IMR-90 (cell line): ENCODE measurements at regions not wholly inside any gene's neighbourhood (a gene's known extent, or its start where the extent isn't known, plus 50 kb on each side); places are given as distances from the start of the nearest gene placed in this dataset.

Source experiments
- ATAC-seq: fragments of 200-7000 bp; cut with Tn5 transposase; 2 replicates; pipeline ENCODE4 v1.9.1; 2020; ENCODE audit warnings: low read depth, mild to moderate bottlenecking, moderate library complexity
- BruUV-seq: library from RNA; stranded (reverse); fragments of 400-500 nt; replicated peaks from 2 replicates; lab custom pipeline; 2021; lab: Mats Ljungman, UMichigan
- CTCF ChIA-PET: fragments of 300-600 bp; formaldehyde crosslinking; extraction: SDS; loops from one replicate; lab custom pipeline; 2021; ENCODE audit warnings: antibody characterized with exemption; lab: Yijun Ruan, JAX
- POLR2A ChIA-PET: fragments of 300-600 bp; sonication (Branson Sonifier 250); formaldehyde crosslinking; loops from one replicate; lab custom pipeline; 2022; ENCODE audit warnings: antibody characterized with exemption; ENCODE audit not compliant: unreplicated experiment; lab: Charles Lee
- DNase-seq: peaks from one replicate; pipeline ENCODE4 v3.0.0; 2013
- H2AFZ ChIP-seq: replicated peaks from 2 replicates; pipeline ENCODE3; 2013; ENCODE audit warnings: low read length, mild to moderate bottlenecking; ENCODE audit not compliant: poor library complexity
- H2AK5ac ChIP-seq: 2 replicates; pipeline ENCODE4 v1.6.1; 2013; ENCODE audit warnings: low read depth, low read length, inconsistent platforms
- H2AK9ac ChIP-seq: replicated peaks from 2 replicates; pipeline ENCODE3; 2013; ENCODE audit warnings: mild to moderate bottlenecking, low read depth, low read length, moderate library complexity; ENCODE audit not compliant: poor library complexity
- H2BK120ac ChIP-seq: 2 replicates; pipeline ENCODE4 v1.6.1; 2013; ENCODE audit warnings: low read depth, low read length, inconsistent platforms
- H2BK15ac ChIP-seq: 3 replicates; pipeline ENCODE4 v1.6.1; 2013; ENCODE audit warnings: low read depth, low read length, inconsistent platforms
- H2BK20ac ChIP-seq: 2 replicates; pipeline ENCODE4 v1.6.1; 2013; ENCODE audit warnings: low read depth, mild to moderate bottlenecking, inconsistent platforms, low read length, moderate library complexity
- H2BK5ac ChIP-seq: 2 replicates; pipeline ENCODE4 v1.6.1; 2013; ENCODE audit warnings: mild to moderate bottlenecking, low read depth, low read length, inconsistent platforms; ENCODE audit not compliant: poor library complexity, severe bottlenecking
- H3K14ac ChIP-seq: replicated peaks from 2 replicates; pipeline ENCODE4 v1.6.1; 2013; ENCODE audit warnings: low read depth, low read length, inconsistent platforms
- H3K18ac ChIP-seq: 2 replicates; pipeline ENCODE4 v1.6.1; 2013; ENCODE audit warnings: low read depth, low read length, control low read depth
- H3K23ac ChIP-seq: 2 replicates; pipeline ENCODE4 v1.6.1; 2013; ENCODE audit warnings: low read depth, low read length, inconsistent platforms
- H3K27ac ChIP-seq: 2 replicates; pipeline ENCODE4 v1.5.1; 2013; ENCODE audit warnings: mild to moderate bottlenecking, control low read depth, low read length; ENCODE audit not compliant: insufficient read depth
- H3K27me3 ChIP-seq: 2 replicates; pipeline ENCODE4 v1.6.1; 2013; ENCODE audit warnings: low read length; ENCODE audit not compliant: control insufficient read depth, insufficient read depth
- H3K36me3 ChIP-seq: 2 replicates; pipeline ENCODE4 v1.6.1; 2013; ENCODE audit warnings: low read length, mixed read lengths; ENCODE audit not compliant: control insufficient read depth, insufficient read depth
- H3K4ac ChIP-seq: 2 replicates; pipeline ENCODE4 v1.6.1; 2013; ENCODE audit warnings: low read depth, low read length, inconsistent platforms
- H3K4me1 ChIP-seq: 2 replicates; pipeline ENCODE4 v1.6.1; 2013; ENCODE audit warnings: low read length, mixed read lengths; ENCODE audit not compliant: control insufficient read depth, insufficient read depth
- H3K4me2 ChIP-seq: 2 replicates; pipeline ENCODE4 v1.6.1; 2013; ENCODE audit warnings: low read depth, mild to moderate bottlenecking, control low read depth, low read length, moderate library complexity
- H3K4me3 ChIP-seq: 2 replicates; pipeline ENCODE4 v1.5.1; 2013; ENCODE audit warnings: low read depth, mild to moderate bottlenecking, control low read depth, low read length, moderate library complexity; ENCODE audit not compliant: insufficient read depth
- H3K56ac ChIP-seq: 2 replicates; pipeline ENCODE4 v1.6.1; 2013; ENCODE audit warnings: low read length, inconsistent platforms; ENCODE audit not compliant: insufficient read depth; ENCODE audit errors: extremely low read depth
- H3K79me1 ChIP-seq, 2 experiments: 2 replicates each; pipeline ENCODE4 v1.6.1; 2013; ENCODE audit warnings: low read length in 2 of 2, inconsistent platforms in 1 of 2, low read depth in 1 of 2
- H3K9ac ChIP-seq: 2 replicates; pipeline ENCODE4 v1.6.1; 2013; ENCODE audit warnings: low read depth, low read length, control low read depth
- H3K9me1 ChIP-seq: 2 replicates; pipeline ENCODE4 v1.6.1; 2013; ENCODE audit warnings: low read length, inconsistent platforms; ENCODE audit not compliant: insufficient read depth
- H3K9me3 ChIP-seq: 2 replicates; pipeline ENCODE4 v1.6.1; 2013; ENCODE audit warnings: low read length; ENCODE audit not compliant: control insufficient read depth, insufficient read depth
- H4K20me1 ChIP-seq: 2 replicates; pipeline ENCODE4 v1.6.1; 2013; ENCODE audit warnings: low read length, inconsistent platforms; ENCODE audit not compliant: insufficient read depth
- H4K5ac ChIP-seq: 2 replicates; pipeline ENCODE4 v1.6.1; 2013; ENCODE audit warnings: mild to moderate bottlenecking, low read depth, low read length, control low read depth
- H4K8ac ChIP-seq, 2 experiments: 2 replicates each; pipeline ENCODE4 v1.6.1; 2013; ENCODE audit warnings: low read depth in 2 of 2, low read length in 2 of 2, control low read depth in 1 of 2, inconsistent platforms in 1 of 2
- H4K91ac ChIP-seq: 2 replicates; pipeline ENCODE4 v1.6.1; 2013; ENCODE audit warnings: low read depth, low read length, inconsistent platforms; ENCODE audit not compliant: insufficient read depth
- MAZ ChIP-seq: IDR thresholded peaks from 2 replicates; pipeline ENCODE4 v1.6.1; 2012; ENCODE audit warnings: low read depth, mild to moderate bottlenecking, low read length, improper control_type of control experiment, moderate library complexity, borderline replicate concordance
- RAD21 ChIP-seq: IDR thresholded peaks from 2 replicates; pipeline ENCODE4 v1.6.1; 2012; ENCODE audit warnings: low read length, improper control_type of control experiment
- RCOR1 ChIP-seq: IDR thresholded peaks from 2 replicates; pipeline ENCODE4 v1.6.1; 2012; ENCODE audit warnings: mild to moderate bottlenecking, low read length, improper control_type of control experiment; ENCODE audit not compliant: insufficient replicate concordance
- WGBS, 2 experiments: methylation state at CpG; one replicate each; pipeline versions ENCODE4 v1.1.5 to v1.1.7; 2013; ENCODE audit warnings: missing lambda C conversion rate in 2 of 2; ENCODE audit not compliant: insufficient read length in 1 of 2; ENCODE audit errors: extremely low coverage in 2 of 2; 5-methylcytosine and 5-hydroxymethylcytosine counted together
- dilution Hi-C: fragments of 300-500 bp; cut with HindIII; formaldehyde crosslinking; loops from one replicate; pipeline ENCODE4 v1.14.3; 2018; ENCODE audit warnings: low sequenced_read_pairs; ENCODE audit not compliant: unreplicated experiment
- in situ Hi-C: fragments of 300-500 bp; cut with MboI; formaldehyde crosslinking; loops from 3 replicates; pipeline ENCODE4 v1.14.3; 2019; ENCODE audit warnings: low sequenced_read_pairs, inconsistent platforms, mixed read lengths
- intact Hi-C: fragments of 100-400 bp; cut with micrococcal nuclease; formaldehyde crosslinking; loops from 2 replicates; pipeline ENCODE4 v1.10.0; 2022
- TF ChIP-seq, protein P1 (sequence below): fragments of 150-350 bp; IDR thresholded peaks from 2 replicates; pipeline ENCODE4 v1.6.1; 2016; ENCODE audit warnings: low read depth, mild to moderate bottlenecking, low read length, moderate library complexity, borderline replicate concordance

DNA sequence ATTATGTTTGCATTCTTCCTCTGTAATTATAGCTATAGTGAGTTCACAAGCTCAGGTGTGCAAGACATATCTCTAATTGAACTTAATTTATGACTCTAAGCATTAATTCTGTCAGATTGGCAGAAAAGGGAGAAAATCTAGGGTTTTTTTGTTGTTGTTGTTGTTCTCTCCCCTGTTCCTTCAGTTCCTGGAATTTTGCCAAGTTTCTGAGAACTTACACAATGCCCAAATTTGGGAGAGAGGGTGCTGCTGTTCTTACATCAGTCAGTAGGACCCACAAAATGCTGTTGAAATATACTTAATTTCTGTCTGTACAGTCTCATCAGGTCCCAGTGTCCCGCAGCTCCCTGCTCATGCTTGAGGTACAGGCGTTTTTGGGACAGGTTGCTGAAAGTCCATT lies 221.8 kb upstream of the RBMS1 start:
- ChIA-PET POLR2A (no interaction called here), CTCF (interaction anchor here (0.8 kb wide), 1 partner anchor 16 kb away, joined by 3 read pairs; no protein-coding TSS in a partner anchor)
- ATAC-seq (no peak), DNase-seq (no peak)
- H3K9me1 ChIP-seq: peaks cover 3% of the 10 kb centered on the region; the same call in 1 of the 2 replicates
- H3K4me3 ChIP-seq: no peak overlapping the region
- H3K27me3 ChIP-seq: no peaks in the 10 kb centered on the region
- H4K8ac ChIP-seq: no peak overlapping the region
- H3K36me3 ChIP-seq: no peaks in the 10 kb centered on the region
- in situ Hi-C loops: no loop called here
- H3K4me2 ChIP-seq: no peak overlapping the region
- dilution Hi-C loops: no loop called here
- no peak overlapping the region for H3K4ac ChIP-seq
- H2AK5ac ChIP-seq: no peak overlapping the region
- no peak overlapping the region for H2BK5ac ChIP-seq
- intact Hi-C loops: no loop called here
- H2AK9ac ChIP-seq: no peak overlapping the region
- no peak overlapping the region for H3K23ac ChIP-seq
- H4K5ac ChIP-seq: no peak overlapping the region
- H2AFZ ChIP-seq: no peak overlapping the region
- H4K20me1 ChIP-seq: no peaks in the 10 kb centered on the region
- TF ChIP-seq MAZ (no peak), RAD21 (no peak), RCOR1 (no peak)
- TF ChIP-seq, protein P1, sequence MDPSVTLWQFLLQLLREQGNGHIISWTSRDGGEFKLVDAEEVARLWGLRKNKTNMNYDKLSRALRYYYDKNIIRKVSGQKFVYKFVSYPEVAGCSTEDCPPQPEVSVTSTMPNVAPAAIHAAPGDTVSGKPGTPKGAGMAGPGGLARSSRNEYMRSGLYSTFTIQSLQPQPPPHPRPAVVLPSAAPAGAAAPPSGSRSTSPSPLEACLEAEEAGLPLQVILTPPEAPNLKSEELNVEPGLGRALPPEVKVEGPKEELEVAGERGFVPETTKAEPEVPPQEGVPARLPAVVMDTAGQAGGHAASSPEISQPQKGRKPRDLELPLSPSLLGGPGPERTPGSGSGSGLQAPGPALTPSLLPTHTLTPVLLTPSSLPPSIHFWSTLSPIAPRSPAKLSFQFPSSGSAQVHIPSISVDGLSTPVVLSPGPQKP: no peak
- no peak overlapping the region for H3K18ac ChIP-seq
- no TSS peak for BruUV-seq
- no peaks in the 10 kb centered on the region for H3K79me1 ChIP-seq
- no peak overlapping the region for H2BK120ac ChIP-seq
- H3K9me3 ChIP-seq: no peaks in the 10 kb centered on the region
- H3K9ac ChIP-seq: no peak overlapping the region
- peaks cover 2% of the 10 kb centered on the region for H3K4me1 ChIP-seq
- H4K91ac ChIP-seq: no peak overlapping the region
- no peak overlapping the region for H3K56ac ChIP-seq
- H2BK15ac ChIP-seq: no peak overlapping the region
- no peak overlapping the region for H3K27ac ChIP-seq
- no CpG with 5 or more reads among the region's 2 CpGs for WGBS, 2 experiments
- H2BK20ac ChIP-seq: no peak overlapping the region
- H3K14ac ChIP-seq: no peak overlapping the region
